Esophagus muscularis mucosa (tissue), 3 donors: ENCODE measurements at regions not wholly inside any gene's neighbourhood (a gene's known extent, or its start where the extent isn't known, plus 50 kb on each side); places are given as distances from the start of the nearest gene placed in this dataset.

Experiments used
- CTCF ChIP-seq, 3 experiments: fragments of 200-600 bp in 2 of 3; fragments of 450-650 bp in 1 of 3; sonication (generic) in 2 of 3; IDR thresholded peaks; one replicate each; pipeline ENCODE4 v1.5.1; 2017 to 2019; ENCODE audit warnings: antibody characterized with exemption in 3 of 3, mild to moderate bottlenecking in 2 of 3, moderate library complexity in 1 of 3
- EP300 ChIP-seq: sonication (generic); formaldehyde crosslinking; IDR thresholded peaks from one replicate; pipeline ENCODE4 v1.6.1; 2017; ENCODE audit warnings: antibody characterized with exemption

- no peak for TF ChIP-seq CTCF (IDR thresholded peaks at IDR 0.05)
- no peak for TF ChIP-seq EP300
Observed at GRCh38 chr14:44759277-44759676, 202.5 kb downstream of the KLHL28 start.
